ENCODE measurements at regions not wholly inside any gene's neighbourhood (a gene's known extent, or its start where the extent isn't known, plus 50 kb on each side); places are given as distances from the start of the nearest gene placed in this dataset.

GRCh38 chr14:65186951-65187350 is 84.6 kb upstream of the MAX start:
- DNase-seq (ENCODE audit: low spot score): no peak

GRCh38 chr14:65187421-65188049 is 85.2 kb upstream of the MAX start:
- DNase-seq (ENCODE audit: low spot score): no peak

- no peak for DNase-seq (ENCODE audit: low spot score)
Measured at GRCh38 chr14:65190312-65190711, 88.0 kb upstream of the MAX start.

- no peak for DNase-seq (ENCODE audit: low spot score)
Measured at GRCh38 chr14:65191716-65192115, 89.4 kb upstream of the MAX start.

- DNase-seq (ENCODE audit: low spot score): peak; percentile 90
Measured at GRCh38 chr14:65192686-65193085, 90.4 kb upstream of the MAX start.

- DNase-seq (ENCODE audit: low spot score): no peak
Measured at GRCh38 chr14:65193916-65194590, 91.7 kb upstream of the MAX start.

- no peak for DNase-seq (ENCODE audit: low spot score)
Measured at GRCh38 chr14:65195042-65195719, 92.9 kb upstream of the MAX start.

GRCh38 chr14:65198346-65198745 is 96.0 kb upstream of the MAX start:
- DNase-seq (ENCODE audit: low spot score): no peak

GRCh38 chr14:65200454-65200853 is 98.1 kb upstream of the MAX start:
- no peak for DNase-seq (ENCODE audit: low spot score)

GRCh38 chr14:65203574-65203973 is 101.3 kb upstream of the MAX start:
- DNase-seq (ENCODE audit: low spot score): no peak

GRCh38 chr14:65204056-65204455 is 101.7 kb upstream of the MAX start:
- DNase-seq (ENCODE audit: low spot score): no peak

- DNase-seq (ENCODE audit: low spot score): no peak
Measured at GRCh38 chr14:65206078-65206447, 103.7 kb upstream of the MAX start.

GRCh38 chr14:65206448-65207096 is 104.3 kb upstream of the MAX start:
- DNase-seq (ENCODE audit: low spot score): no peak

GRCh38 chr14:65208548-65208947 is 106.2 kb upstream of the MAX start:
- DNase-seq (ENCODE audit: low spot score): no peak

- DNase-seq (ENCODE audit: low spot score): no peak
Measured at GRCh38 chr14:65210118-65210821, 108.0 kb upstream of the MAX start.

GRCh38 chr14:65210822-65211182 is 108.5 kb upstream of the MAX start:
- DNase-seq (ENCODE audit: low spot score): no peak

- DNase-seq (ENCODE audit: low spot score): no peak
Measured at GRCh38 chr14:65211341-65211987, 109.1 kb upstream of the MAX start.

- no peak for DNase-seq (ENCODE audit: low spot score)
Measured at GRCh38 chr14:65213316-65213715, 111.0 kb upstream of the MAX start.

GRCh38 chr14:65214741-65215140 is 112.4 kb upstream of the MAX start:
- DNase-seq (ENCODE audit: low spot score): peak; percentile 81

- DNase-seq (ENCODE audit: low spot score): no peak
Measured at GRCh38 chr14:65219353-65219752, 117.0 kb upstream of the MAX start.

- DNase-seq (ENCODE audit: low spot score): no peak
Measured at GRCh38 chr14:65222440-65222858, 120.1 kb upstream of the MAX start.

All from SK-N-DZ (cell line).